GM03348 (cell line): ENCODE measurements at regions not wholly inside any gene's neighbourhood (a gene's known extent, or its start where the extent isn't known, plus 50 kb on each side); places are given as distances from the start of the nearest gene placed in this dataset.
"Not testable (repeated sequence)": the region's sequence is repeated elsewhere in the genome, so short reads cannot be mapped to it uniquely, and the experiment has no call there.

Experiments used
- DNase-seq: peaks from one replicate; pipeline ENCODE4 v3.0.0; 2012; ENCODE audit warnings: low spot score

GRCh38 chr16:21422824-21423223 lies 144.7 kb upstream of the CRYM start:
- not testable (repeated sequence) for DNase-seq

- not testable (repeated sequence) for DNase-seq
These were observed 126.6 kb upstream of the CRYM start for GRCh38 chr16:21404699-21405098.

GRCh38 chr16:21397866-21398265 lies 119.8 kb upstream of the CRYM start:
- DNase-seq: not testable (repeated sequence)

GRCh38 chr16:21396545-21396944 lies 118.5 kb upstream of the CRYM start:
- DNase-seq: not testable (repeated sequence)

- not testable (repeated sequence) for DNase-seq
These were observed 112.5 kb upstream of the CRYM start for GRCh38 chr16:21390634-21391033.

GRCh38 chr16:21389860-21390259 lies 111.8 kb upstream of the CRYM start:
- DNase-seq: not testable (repeated sequence)

- not testable (repeated sequence) for DNase-seq
These were observed 109.7 kb upstream of the CRYM start for GRCh38 chr16:21387757-21388156.

GRCh38 chr16:21386201-21386915 lies 108.3 kb upstream of the CRYM start:
- DNase-seq: not testable (repeated sequence)

GRCh38 chr16:21383682-21384081 lies 105.6 kb upstream of the CRYM start:
- DNase-seq: not testable (repeated sequence)

- DNase-seq: not testable (repeated sequence)
These were observed 101.6 kb upstream of the CRYM start for GRCh38 chr16:21379645-21380044.

GRCh38 chr16:21376196-21376899 lies 98.3 kb upstream of the CRYM start:
- DNase-seq: not testable (repeated sequence)

- not testable (repeated sequence) for DNase-seq
These were observed 97.2 kb upstream of the CRYM start for GRCh38 chr16:21375334-21375733.

- DNase-seq: not testable (repeated sequence)
These were observed 95.4 kb upstream of the CRYM start for GRCh38 chr16:21373454-21373853.

- not testable (repeated sequence) for DNase-seq
These were observed 94.8 kb upstream of the CRYM start for GRCh38 chr16:21372862-21373261.

GRCh38 chr16:21372162-21372835 lies 94.2 kb upstream of the CRYM start:
- not testable (repeated sequence) for DNase-seq

GRCh38 chr16:21370791-21371190 lies 92.7 kb upstream of the CRYM start:
- not testable (repeated sequence) for DNase-seq

- not testable (repeated sequence) for DNase-seq
These were observed 91.2 kb upstream of the CRYM start for GRCh38 chr16:21368973-21369942.

- DNase-seq: not testable (repeated sequence)
These were observed 89.8 kb upstream of the CRYM start for GRCh38 chr16:21367733-21368421.

- not testable (repeated sequence) for DNase-seq
These were observed 88.9 kb upstream of the CRYM start for GRCh38 chr16:21366998-21367397.

- DNase-seq: not testable (repeated sequence)
These were observed 87.5 kb upstream of the CRYM start for GRCh38 chr16:21365541-21365940.
